Activated CD8-positive, alpha-beta memory T cell treated with anti-CD3 and anti-CD28 coated beads for 24 hours (primary cell): ENCODE measurements at regions not wholly inside any gene's neighbourhood (a gene's known extent, or its start where the extent isn't known, plus 50 kb on each side); places are given as distances from the start of the nearest gene placed in this dataset.
A peak's percentile ranks its signal among the peaks of the same experiment; 100 is the strongest.

ENCODE experiments used
- DNase-seq: peaks from one replicate; pipeline ENCODE4 v3.0.0-alpha.2; 2020

DNA sequence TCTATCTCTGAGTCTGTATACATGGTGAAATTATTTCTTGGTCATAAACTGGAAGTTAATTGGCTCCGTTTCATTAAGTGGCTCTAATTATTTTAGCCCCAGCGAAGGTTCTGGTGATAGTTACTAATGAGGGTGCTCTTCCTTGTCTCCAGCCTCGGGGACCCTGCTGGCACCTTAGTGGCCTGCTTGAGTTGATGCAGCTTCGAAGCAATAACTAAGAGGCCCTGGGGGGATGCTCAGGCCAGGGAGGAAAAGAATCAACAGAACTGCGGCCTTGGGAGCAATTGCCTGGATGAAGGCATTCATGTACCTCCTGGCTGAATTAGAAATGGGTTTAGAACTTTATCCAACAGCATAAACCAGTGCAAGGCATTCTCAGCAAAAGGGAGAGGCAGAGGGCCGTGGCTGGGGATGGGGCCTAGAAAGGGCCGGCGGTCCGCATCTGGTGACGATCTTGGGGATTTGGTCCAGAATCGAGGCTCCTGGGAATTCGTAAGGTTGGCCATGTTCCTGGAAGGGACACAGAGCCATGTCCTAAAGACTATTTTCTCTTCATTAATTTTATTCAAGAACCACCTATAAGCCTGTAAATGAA, 100.0 kb upstream of the AJAP1 start:
- peak; percentile 3 for DNase-seq

DNA sequence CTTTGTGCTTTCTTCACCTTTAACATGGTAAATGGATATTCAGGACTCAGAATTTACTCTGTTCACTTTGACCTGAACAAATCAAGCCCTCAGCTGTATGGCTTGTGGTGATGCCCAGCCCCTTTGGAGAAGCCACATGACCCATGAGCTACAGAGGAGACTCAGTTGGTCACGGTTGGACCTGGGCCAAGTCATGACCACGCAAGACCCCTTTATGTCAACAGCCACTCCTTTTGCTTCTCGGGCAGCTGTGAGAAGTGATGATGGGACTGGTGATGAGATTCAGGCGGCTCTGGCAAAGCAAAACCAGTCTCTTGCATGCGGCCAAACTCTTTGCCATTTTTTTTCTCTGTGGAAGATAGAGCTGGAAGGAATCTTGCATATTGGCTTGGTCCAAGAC, 96.5 kb upstream of the AJAP1 start:
- DNase-seq: no peak

DNA sequence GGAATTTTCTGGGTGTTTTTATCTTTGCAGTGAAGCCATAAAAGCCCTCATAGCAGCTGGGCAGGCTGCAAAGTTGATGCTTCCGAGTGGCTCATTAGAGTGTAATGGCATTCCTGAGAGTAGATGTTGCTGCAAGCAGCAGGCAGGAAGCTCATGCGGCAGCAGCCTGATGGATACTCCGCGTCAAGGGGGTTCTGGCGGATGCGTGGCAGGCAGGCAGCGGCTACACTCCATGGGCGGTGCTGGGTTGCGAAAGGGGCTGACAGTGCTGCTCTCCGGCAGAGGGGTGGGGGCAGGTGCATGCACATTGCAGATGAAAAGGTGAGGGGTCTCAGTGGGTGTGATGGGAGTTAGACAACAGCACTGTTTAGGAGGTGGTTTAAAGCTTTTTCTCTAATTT, 93.2 kb upstream of the AJAP1 start:
- no peak for DNase-seq

- DNase-seq: no peak
Measured at GRCh38 chr1:4562321-4562720, 92.1 kb upstream of the AJAP1 start.

DNA sequence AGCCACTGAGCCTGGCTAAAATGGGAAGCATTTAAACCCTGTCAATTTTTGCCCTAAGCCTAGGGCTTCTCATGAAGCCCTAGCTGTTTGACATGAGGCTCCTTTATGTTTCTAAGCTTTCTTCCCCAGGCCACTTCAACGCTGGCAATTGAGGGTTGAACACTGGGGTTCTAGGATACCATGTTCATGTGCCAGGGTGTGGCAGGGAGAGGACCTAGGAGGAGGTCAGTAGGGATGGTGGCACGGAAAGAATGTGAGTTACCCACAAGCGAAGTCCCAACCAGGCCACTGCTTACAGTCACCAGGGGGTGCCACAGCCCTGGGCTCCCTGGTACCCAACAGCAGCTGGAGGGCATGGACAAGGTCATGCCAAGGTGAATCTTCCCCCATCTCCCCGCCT, 90.8 kb upstream of the AJAP1 start:
- no peak for DNase-seq

GRCh38 chr1:4564051-4564450, 90.4 kb upstream of the AJAP1 start:
- no peak for DNase-seq

DNA sequence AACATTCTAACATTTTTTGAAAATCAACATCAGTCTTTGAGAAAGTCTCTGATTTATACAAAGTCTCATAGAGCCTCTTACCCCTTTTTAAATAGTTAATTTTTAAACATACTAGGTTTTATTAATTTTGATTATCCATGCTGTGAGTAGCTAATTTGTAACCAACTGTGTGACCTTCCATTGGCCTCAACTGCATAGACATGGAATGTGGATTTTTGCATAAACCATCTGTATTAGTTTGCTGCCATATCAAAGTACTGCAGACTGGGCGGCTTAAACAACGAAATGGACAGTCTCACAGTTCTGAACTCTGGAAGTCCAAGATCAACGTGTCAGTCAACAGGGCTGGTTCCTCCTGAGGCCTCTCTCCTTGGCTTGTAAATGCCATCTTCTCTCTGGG, 89.2 kb upstream of the AJAP1 start:
- no peak for DNase-seq

DNA sequence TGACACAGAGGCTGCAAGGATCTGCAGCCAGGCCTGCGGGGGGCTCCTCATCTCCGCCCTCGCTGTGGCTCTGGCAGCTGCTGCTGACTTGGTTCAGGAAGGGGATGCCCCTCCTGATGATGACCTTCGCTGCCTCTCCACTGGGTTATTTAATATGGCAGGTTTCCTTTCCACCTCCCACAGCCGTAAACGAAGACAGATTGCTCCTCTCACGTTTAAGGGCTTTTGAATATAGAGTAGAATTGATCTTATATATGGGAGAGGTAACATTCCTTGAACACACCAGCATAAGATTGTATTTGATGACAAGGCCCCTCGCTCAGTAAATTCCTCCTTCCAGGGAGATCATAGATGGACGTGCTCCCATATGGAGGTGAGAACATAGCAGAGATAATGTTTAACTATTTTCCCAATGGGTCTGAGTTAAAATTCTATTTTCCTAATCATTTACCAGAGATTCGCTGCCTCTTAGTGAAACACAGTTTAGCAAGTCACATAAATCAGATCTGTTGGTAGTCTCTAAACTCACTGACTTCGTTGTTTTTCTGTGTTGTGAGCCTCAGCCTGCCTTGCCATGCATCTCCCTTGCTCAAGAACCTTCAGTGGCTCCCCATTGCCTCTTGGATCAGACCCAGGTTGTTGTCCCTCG, 88.5 kb upstream of the AJAP1 start:
- DNase-seq: no peak

DNA sequence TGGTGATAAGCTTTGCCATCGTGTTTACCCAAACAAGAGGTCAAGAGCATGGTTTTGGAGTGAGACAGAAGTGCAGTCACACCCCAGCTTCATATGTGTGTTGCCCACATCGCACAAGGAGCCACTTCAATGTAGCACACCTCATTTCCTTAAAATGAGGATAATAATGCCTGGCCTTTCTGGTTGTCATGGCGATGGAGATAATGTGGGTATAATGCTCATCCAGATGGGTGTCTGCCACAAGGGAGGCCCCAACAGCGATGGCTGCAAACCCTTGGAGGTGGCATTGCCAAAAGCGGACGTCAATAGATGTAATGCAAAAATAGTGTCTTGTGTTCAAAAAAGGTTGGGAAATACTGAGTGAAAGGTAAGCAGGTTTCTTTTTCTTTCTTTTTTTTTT, 83.1 kb upstream of the AJAP1 start:
- DNase-seq: peak; percentile 26

DNA sequence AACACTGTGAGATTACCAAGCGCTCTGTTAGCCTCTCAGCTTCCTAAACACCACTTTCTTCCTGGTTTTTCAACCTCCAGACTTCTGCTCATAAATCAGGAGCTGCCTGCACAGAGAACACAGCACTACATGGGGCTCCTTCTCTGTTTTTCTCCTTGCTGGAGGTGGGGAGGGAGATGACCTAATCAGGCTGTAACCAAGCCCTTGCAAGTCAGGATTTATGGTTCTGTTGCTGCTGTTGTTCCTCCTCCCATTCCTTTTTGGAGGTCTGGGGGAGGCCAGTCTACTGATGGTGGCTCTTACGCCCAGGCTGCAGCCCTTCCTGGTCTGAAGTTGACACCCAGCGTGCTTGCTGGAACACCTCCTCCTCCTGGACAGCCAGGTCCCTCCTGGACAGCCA, 80.9 kb upstream of the AJAP1 start:
- no peak for DNase-seq

GRCh38 chr1:4581807-4582206, 72.6 kb upstream of the AJAP1 start:
- DNase-seq: no peak

GRCh38 chr1:4584449-4584848, 70.0 kb upstream of the AJAP1 start:
- no peak for DNase-seq

DNA sequence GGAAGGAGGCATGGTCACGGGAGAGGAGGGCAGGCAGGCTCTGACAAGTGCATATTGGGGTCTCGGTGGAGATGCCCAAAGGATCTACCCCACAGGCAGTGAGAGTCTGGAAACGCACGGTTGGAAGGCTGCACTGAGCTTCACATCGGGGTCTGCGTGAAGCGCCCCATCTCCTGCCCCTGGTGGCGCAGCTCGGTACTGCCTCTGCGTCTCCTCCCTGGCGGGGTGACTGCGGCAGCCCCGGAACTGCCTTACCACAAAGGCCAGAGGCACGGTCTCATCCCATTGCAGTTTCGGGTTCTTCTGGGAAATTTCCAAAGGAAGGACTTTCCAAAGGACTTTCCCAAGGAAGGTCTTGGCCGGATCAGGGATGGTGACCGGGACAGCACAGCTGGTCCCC, 69.2 kb upstream of the AJAP1 start:
- DNase-seq: peak; percentile 79

DNA sequence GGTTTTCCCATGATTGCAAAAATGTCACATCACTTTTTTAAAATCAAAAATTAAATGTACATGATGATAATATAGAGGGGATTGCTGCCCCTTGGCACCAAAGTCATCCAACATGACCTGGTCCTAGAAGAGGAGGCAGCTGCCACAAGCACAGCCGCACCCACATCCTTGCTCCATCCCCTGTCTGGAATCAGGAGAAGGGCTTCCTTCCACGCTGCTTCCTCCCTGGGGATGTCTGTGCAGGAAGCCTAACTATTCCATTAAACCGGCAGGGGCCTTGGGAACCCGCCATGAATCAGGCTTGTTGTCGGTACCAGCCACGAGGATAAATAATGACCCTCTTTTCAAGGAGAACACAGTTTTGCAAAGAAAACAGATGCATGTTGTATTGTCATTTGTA, 68.7 kb upstream of the AJAP1 start:
- DNase-seq: no peak

DNA sequence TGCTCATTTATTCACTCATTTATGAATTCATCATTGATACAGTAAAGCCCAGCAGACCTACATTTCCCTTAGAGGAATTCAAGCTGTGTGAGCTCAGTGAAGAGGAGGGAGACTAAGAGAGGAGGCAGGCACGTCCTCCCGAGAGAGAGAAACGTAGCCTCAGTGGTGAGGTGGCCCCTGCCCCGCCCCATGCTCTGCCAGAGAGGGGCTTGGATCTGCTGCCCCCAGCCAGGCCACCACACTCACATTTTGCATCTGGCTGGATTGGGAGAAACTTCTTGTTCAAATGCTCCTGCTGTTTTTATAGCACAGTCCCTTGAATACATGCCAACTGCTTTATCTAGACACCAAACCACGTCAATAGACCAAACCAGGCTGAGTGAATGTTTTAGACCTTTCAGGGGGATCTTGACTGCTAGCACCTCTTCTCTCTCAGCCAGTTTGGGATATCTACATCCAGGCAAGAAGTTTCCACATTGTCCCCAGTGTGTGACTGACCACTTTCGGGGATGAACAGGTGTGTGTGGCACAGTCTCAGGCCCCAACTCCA, 67.7 kb upstream of the AJAP1 start:
- no peak for DNase-seq

DNA sequence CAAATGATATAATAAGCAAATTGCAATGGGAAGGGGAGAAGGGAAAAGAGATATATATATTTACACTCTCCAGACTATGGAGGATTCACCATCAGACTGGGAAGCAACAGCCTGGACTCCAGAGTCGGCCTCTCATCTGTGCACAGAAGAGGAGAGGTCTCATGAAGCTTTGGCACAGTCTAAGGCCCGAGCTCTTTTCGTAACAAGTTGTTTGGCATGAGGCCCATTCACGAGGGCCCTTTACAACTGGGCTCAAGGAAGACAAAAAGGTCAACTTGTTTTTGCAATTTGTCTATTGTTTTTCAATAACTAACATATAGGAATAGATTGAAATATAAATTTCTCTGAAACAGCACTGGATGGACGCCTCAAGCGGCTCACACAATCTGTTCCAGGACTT, 66.7 kb upstream of the AJAP1 start:
- no peak for DNase-seq

- DNase-seq: no peak
Measured at GRCh38 chr1:4590756-4591155, 63.7 kb upstream of the AJAP1 start.

DNA sequence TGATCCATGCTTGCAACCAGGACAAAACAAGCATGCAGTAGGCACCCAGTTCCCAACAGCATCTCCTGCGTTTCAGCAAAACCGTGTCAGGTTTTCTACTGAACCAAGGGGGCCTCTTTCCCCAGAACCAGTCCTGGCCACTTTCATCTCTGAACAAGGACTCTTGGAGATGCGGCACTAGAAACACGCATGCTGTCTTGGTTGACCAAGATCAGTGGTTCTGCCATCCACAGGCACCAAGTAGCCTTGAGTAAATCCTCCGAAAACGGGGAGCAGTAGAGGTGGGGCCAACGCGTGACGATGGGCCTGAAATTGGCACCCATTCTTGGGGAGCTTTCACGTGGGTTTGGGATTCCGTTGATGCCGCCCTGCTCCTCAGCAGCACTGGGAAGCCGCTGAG, 62.5 kb upstream of the AJAP1 start:
- no peak for DNase-seq

GRCh38 chr1:4593106-4593505, 61.3 kb upstream of the AJAP1 start:
- DNase-seq: no peak

DNA sequence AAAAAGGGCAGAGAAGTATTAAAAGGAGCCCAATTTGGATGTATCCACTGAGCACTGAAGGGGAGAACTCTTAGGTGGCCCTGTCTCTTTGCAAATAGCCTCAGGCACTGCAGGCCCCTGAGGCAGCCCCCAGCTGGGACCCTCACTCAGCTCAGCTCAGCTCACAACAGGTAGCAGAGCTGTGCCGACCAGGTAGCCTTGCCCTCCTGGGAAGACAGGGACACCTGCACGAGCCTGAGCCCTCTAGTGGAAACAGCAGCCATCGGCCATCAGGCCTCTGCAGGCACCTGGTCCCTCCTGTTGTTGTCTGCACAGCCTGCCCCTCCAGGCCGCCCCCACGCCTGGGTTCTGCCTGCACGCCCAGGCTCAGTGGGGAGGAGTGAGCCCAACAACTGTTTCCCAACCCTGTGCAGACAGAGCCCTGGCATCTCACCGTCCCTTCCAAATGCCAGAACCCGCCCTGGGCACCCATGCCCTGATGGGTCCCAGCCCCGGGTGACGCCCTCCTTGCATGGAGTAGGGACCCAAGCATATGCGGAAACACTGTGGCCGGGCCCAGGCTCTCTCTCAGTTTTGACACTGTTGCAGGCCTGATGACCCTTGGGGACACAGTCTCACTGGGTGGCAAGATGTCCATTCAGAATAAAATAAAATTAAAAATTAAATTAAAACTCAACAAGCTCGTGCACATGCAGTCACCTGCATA, 60.0 kb upstream of the AJAP1 start:
- DNase-seq: peak; percentile 37

DNA sequence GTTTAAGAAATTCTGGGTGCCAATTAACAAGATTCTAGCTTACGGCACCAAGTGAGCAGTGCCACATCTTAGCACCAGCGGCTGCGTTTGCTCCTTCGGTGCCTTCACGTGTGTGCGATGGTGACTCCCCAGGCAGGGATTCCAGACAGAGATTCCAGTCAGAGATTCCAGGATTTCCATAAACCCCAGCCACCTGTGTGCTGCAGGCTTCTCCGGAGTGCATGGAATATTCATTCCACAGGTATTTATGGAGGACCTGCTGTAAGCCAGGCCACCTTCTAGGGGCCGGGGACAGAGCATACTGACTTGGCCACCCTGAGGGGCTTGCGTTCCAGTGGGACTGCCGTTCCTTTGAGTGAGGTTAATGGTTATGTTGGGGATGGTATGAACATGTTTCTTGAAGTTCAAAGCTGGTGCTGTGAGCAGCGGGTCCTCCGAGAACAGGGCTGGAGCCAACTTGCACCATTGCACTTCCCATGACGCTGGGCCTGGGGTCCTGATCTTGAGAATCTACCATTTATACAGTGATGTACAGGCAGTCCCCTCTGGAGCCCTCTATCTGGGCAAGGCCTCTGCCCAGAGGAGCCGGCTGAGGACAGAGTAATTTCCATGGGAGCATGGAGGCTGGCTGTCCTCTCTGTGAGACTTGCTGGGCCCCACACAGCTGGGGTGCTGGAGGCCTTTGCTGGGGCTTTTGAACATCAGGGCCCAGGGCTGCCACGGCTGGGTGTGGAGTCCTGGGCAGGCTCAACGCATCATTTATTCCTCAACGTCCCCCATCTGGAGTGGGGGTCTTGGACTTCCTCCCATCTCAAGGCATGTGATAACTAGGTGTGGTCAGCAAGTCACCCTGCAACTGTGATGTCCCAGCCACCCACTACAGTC, 58.8 kb upstream of the AJAP1 start:
- DNase-seq: peak; percentile 19

- peak; percentile 17 for DNase-seq
Measured at GRCh38 chr1:4596486-4596885, 57.9 kb upstream of the AJAP1 start.

DNA sequence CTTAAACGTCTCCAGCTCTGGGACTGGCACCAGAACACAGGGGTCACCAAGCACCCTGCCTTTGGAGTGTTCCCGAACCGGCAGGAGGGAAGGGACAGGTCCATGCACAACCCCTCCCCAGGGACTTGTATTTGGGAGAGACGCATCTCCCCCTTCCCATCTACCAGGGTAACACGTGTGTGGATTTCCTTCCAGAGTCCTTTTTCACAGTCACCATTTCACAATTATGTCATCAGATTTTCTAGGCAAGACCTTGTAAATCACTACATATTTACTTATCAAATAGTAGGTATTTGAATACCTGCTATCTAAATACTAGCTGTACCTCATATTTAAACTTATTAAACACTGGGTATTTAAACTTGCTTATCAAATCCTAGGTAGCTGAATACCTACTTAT, 57.4 kb upstream of the AJAP1 start:
- no peak for DNase-seq
